K562 (cell line): ENCODE measurements at regions not wholly inside any gene's neighbourhood (a gene's known extent, or its start where the extent isn't known, plus 50 kb on each side); places are given as distances from the start of the nearest gene placed in this dataset.

Experiments
- ATAC-seq: fragments of 200-7000 bp; cut with Tn5 transposase; 3 replicates; pipeline ENCODE4 v1.9.1; 2020; ENCODE audit warnings: moderate library complexity
- BruUV-seq: library from RNA; stranded (reverse); fragments of 400-500 nt; replicated peaks from 2 replicates; lab custom pipeline; 2021; lab: Mats Ljungman, UMichigan
- CTCF ChIA-PET: fragments of 300-600 bp; formaldehyde crosslinking; extraction: SDS; loops from one replicate; lab custom pipeline; 2021; ENCODE audit warnings: low intra/inter-chr PET ratio; lab: Yijun Ruan, JAX
- POLR2A ChIA-PET: fragments of 300-600, 350-650 bp; sonication (Branson Sonifier 250); formaldehyde crosslinking; extraction: SDS; loops from one replicate; lab custom pipeline; 2021; ENCODE audit warnings: antibody characterized with exemption, inconsistent platforms; lab: Yijun Ruan, JAX
- DNase-seq, 4 experiments: peaks; one replicate each; pipeline versions ENCODE4 v3.0.0 to v3.0.0-alpha.2; 2011 to 2018; ENCODE audit warnings: low spot score in 3 of 4, mixed read lengths in 3 of 4; ENCODE audit errors: extremely low read depth in 1 of 4
- FAIRE-seq: peaks from 2 replicates; lab custom pipeline; 2011; peaks lifted over from hg19 to GRCh38; lab: Jason Lieb, UNC
- H2AFZ ChIP-seq: 2 replicates; pipeline ENCODE4 v1.6.0; 2011; ENCODE audit warnings: low read depth, low read length, control low read depth, inconsistent platforms
- H3K27ac ChIP-seq: fragments of 200-600 bp; 3 replicates; pipeline ENCODE4 v1.8.0; 2011; ENCODE audit warnings: low read depth, mild to moderate bottlenecking, control low read depth, inconsistent platforms, low read length, moderate library complexity, mixed read lengths; ENCODE audit errors: extremely low read depth
- H3K27me3 ChIP-seq, 2 experiments: fragments of 300-600 bp in 1 of 2; 2 replicates in 1 of 2; 3 replicates in 1 of 2; pipeline versions ENCODE4 v1.6.0 to v1.8.0; 2011; ENCODE audit warnings: inconsistent platforms in 2 of 2, low read length in 2 of 2, mild to moderate bottlenecking in 1 of 2, mixed read lengths in 1 of 2, moderate library complexity in 1 of 2; ENCODE audit not compliant: control insufficient read depth in 2 of 2, insufficient read depth in 2 of 2
- H3K36me3 ChIP-seq: fragments of 300-600 bp; 3 replicates; pipeline ENCODE4 v1.8.0; 2011; ENCODE audit warnings: mild to moderate bottlenecking, low read length, inconsistent platforms; ENCODE audit not compliant: control insufficient read depth, insufficient read depth
- H3K4me1 ChIP-seq, 2 experiments: fragments of 200-600 bp in 1 of 2; replicated peaks in 1 of 2; 2 replicates in 1 of 2; 3 replicates in 1 of 2; pipeline versions ENCODE4 v1.5.1 to v1.8.0; 2011; ENCODE audit warnings: inconsistent platforms in 2 of 2, low read length in 2 of 2, mild to moderate bottlenecking in 1 of 2, mixed read lengths in 1 of 2, moderate library complexity in 1 of 2; ENCODE audit not compliant: control insufficient read depth in 2 of 2, insufficient read depth in 2 of 2
- H3K4me2 ChIP-seq: 2 replicates; pipeline ENCODE4 v1.6.1; 2011; ENCODE audit warnings: low read length, control low read depth, inconsistent platforms, mixed read lengths; ENCODE audit not compliant: insufficient read depth
- H3K4me3 ChIP-seq: fragments of 200-600 bp; sonication (generic), shearing (Covaris generic); 2 replicates; pipeline ENCODE4 v1.5.1; 2016; ENCODE audit warnings: control low read depth, inconsistent platforms
- H3K79me2 ChIP-seq: fragments of 200-600 bp; 3 replicates; pipeline ENCODE4 v1.8.0; 2011; ENCODE audit warnings: low read length, inconsistent platforms; ENCODE audit not compliant: control insufficient read depth, insufficient read depth
- H3K9ac ChIP-seq, 2 experiments: 2 replicates each; pipeline versions ENCODE4 v1.6.0 to v1.6.1; 2011; ENCODE audit warnings: low read depth in 2 of 2, low read length in 2 of 2, control low read depth in 1 of 2, inconsistent platforms in 1 of 2, mild to moderate bottlenecking in 1 of 2, mixed read lengths in 1 of 2; ENCODE audit not compliant: insufficient read depth in 1 of 2
- H3K9me1 ChIP-seq: one replicate; pipeline ENCODE4 v1.6.0; 2011; ENCODE audit warnings: inconsistent platforms, mild to moderate bottlenecking, low read length, moderate library complexity; ENCODE audit not compliant: control insufficient read depth, insufficient read depth
- H3K9me3 ChIP-seq: replicated peaks from 2 replicates; pipeline ENCODE4 v1.5.1; 2011; ENCODE audit warnings: low read depth, low read length, inconsistent platforms; ENCODE audit not compliant: control insufficient read depth, insufficient read depth
- H4K20me1 ChIP-seq: replicated peaks from 2 replicates; pipeline ENCODE4 v1.6.1; 2011; ENCODE audit warnings: low read length, inconsistent platforms, mixed read lengths; ENCODE audit not compliant: control insufficient read depth, insufficient read depth
- BACH1 ChIP-seq: fragments of 200-800 bp; sonication (Bioruptor generic); IDR thresholded peaks from 2 replicates; pipeline ENCODE4 v1.6.1; 2016; ENCODE audit warnings: missing genetic modification characterization, missing compliant biosample characterization
- GABPA ChIP-seq: fragments of 200-800 bp; sonication (Bioruptor generic); conservative IDR thresholded peaks from 2 replicates; pipeline ENCODE4 v1.6.1; 2016; ENCODE audit warnings: low read depth, missing genetic modification characterization, missing compliant biosample characterization
- KAT8 ChIP-seq: fragments of 450-650 bp; IDR thresholded peaks from 2 replicates; pipeline ENCODE4 v1.6.1; 2016; ENCODE audit warnings: low read depth, mild to moderate bottlenecking
- ZFP36 ChIP-seq: fragments of 150-350 bp; IDR thresholded peaks from 2 replicates; pipeline ENCODE4 v1.6.1; 2018; ENCODE audit warnings: low read length, low read depth; ENCODE audit not compliant: partially characterized antibody
- ZNF398 ChIP-seq: fragments of 250-450 bp; sonication (Bioruptor Pico); IDR thresholded peaks from 2 replicates; pipeline ENCODE4 v1.8.0; 2021; ENCODE audit warnings: moderate library complexity, mild to moderate bottlenecking, inconsistent platforms
- WGBS: fragments of 100-300 bp; shearing (Covaris generic); methylation state at CpG from one replicate; pipeline ENCODE4 v1.1.6; 2016; ENCODE audit warnings: low coverage, mixed read lengths; ENCODE audit not compliant: insufficient coverage; ENCODE audit errors: missing lambda C conversion rate; 5-methylcytosine and 5-hydroxymethylcytosine counted together
- in situ Hi-C: fragments of 300-500 bp; cut with MboI; formaldehyde crosslinking; loops from 4 replicates; pipeline ENCODE4 v1.15.0; 2018; ENCODE audit warnings: inconsistent platforms, mixed read lengths
- intact Hi-C: fragments of 100-400 bp; cut with micrococcal nuclease; formaldehyde crosslinking; loops from 2 replicates; pipeline ENCODE4 v1.14.2; 2022

GRCh38 chr10:1851762-1852161 is 114.4 kb upstream of the ADARB2 start (continued):
- no peak for TF ChIP-seq ZFP36
- no peak for TF ChIP-seq ZNF398 (CRISPR knock-in tag)

- Histone ChIP-seq H3K4me3 (no peak overlapping the region), H2AFZ (no peak overlapping the region), H3K9me3 (no peaks in the 10 kb centered on the region), H3K9me1 (no peaks in the 10 kb centered on the region), H3K79me2 (no peaks in the 10 kb centered on the region), H4K20me1 (no peaks in the 10 kb centered on the region), H3K4me1 (peaks cover 0 to 4% of the 10 kb centered on the region in 2 experiments; a peak in 1 of 5 replicates), H3K36me3 (no peaks in the 10 kb centered on the region), H3K9ac (no peak overlapping the region), H3K27ac (no peak overlapping the region), H3K4me2 (no peak overlapping the region), H3K27me3 (peaks cover 16% of the 10 kb centered on the region in 2 experiments; a peak in 3 of 5 replicates)
- ChIA-PET CTCF (no interaction called here), POLR2A (interaction anchor here (1.4 kb wide), 1 partner anchor 13 kb away, joined by 3 read pairs; no protein-coding TSS in a partner anchor)
- no peak for TF ChIP-seq KAT8
- TF ChIP-seq BACH1 (tag), result no peak
- no peak for TF ChIP-seq GABPA
- DNase-seq (no peak), ATAC-seq (no peak), FAIRE-seq (peak; percentile 37)
- in situ Hi-C loops, result no loop called here
- no TSS peak for BruUV-seq
- WGBS, result 0% methylated on average over 6 of the region's 6 CpGs
- intact Hi-C loops, result no loop called here
Measured at GRCh38 chr10:1850971-1851527, 113.7 kb upstream of the ADARB2 start.
